AG04449 (cell line): ENCODE measurements at regions not wholly inside any gene's neighbourhood (a gene's known extent, or its start where the extent isn't known, plus 50 kb on each side); places are given as distances from the start of the nearest gene placed in this dataset.
"Not testable (repeated sequence)": the region's sequence is repeated elsewhere in the genome, so short reads cannot be mapped to it uniquely, and the experiment has no call there.

ENCODE experiments used
- CTCF ChIA-PET: fragments of 350-600 bp; formaldehyde crosslinking; extraction: SDS; loops from one replicate; lab custom pipeline; 2021; ENCODE audit warnings: antibody characterized with exemption; lab: Yijun Ruan, JAX
- POLR2A ChIA-PET: fragments of 400-600, 350-600 bp; formaldehyde crosslinking; extraction: SDS; loops from one replicate; lab custom pipeline; 2020; ENCODE audit warnings: antibody characterized with exemption, inconsistent platforms; lab: Yijun Ruan, JAX
- DNase-seq: peaks from one replicate; pipeline ENCODE4 v3.0.0-alpha.2; 2010; ENCODE audit warnings: low read depth, low spot score
- H3K4me3 ChIP-seq: 2 replicates; pipeline ENCODE4 v1.5.1; 2011; ENCODE audit warnings: low read depth, mild to moderate bottlenecking, control low read depth, low read length
- CTCF ChIP-seq: IDR thresholded peaks from one replicate; pipeline ENCODE4 v1.5.1; 2011; ENCODE audit warnings: mild to moderate bottlenecking, moderate library complexity, low read length, control low read depth, inconsistent platforms; ENCODE audit not compliant: insufficient read depth; ENCODE audit errors: missing control alignments

DNA sequence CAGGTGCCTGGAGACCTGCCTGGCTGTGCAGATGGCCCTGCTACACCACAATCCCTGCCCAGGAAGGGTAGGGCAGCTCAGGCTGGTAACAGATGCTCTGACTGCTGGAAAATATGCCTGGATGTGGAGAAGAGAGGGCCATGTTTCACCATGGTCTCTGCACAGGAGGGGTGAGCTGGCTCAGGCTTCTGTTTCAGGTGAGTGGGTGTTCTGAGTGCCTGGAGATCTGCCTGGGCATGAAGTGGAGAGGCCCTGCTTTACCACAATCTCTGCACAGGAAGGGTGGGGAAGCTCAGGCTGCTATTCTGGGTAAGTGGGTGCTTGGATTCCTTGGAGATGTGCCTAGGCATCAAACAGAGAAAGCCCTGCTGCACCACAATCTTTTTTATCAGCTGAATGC, 350.1 kb downstream of the KIF20B start:
- no peak overlapping the region for H3K4me3 ChIP-seq
- ChIA-PET CTCF (no interaction called here), POLR2A (no interaction called here)
- no peak for DNase-seq
- no peak for TF ChIP-seq CTCF

DNA sequence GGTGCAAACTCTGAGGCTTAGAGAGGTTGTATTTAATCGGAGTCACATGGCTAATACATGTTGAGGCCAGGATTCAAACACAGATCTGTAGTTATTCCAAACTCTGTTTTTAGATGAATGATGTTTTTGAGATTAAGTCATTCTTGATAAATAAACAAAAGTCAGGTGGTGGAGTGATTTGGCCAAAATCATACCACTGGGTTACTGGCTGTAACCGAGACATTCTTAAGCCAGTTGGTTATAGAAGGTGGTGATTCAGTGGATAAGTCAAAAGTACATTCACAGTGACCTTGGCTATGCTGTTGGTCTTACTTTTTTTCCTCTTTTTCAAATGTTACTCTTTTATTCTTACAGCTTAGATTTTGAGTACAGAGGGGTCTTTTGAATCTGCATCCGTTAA, 361.4 kb downstream of the KIF20B start:
- no peak for DNase-seq
- POLR2A ChIA-PET, result no interaction called here
- H3K4me3 ChIP-seq, result no peak overlapping the region
- TF ChIP-seq CTCF, result no peak
- CTCF ChIA-PET, result no interaction called here

DNA sequence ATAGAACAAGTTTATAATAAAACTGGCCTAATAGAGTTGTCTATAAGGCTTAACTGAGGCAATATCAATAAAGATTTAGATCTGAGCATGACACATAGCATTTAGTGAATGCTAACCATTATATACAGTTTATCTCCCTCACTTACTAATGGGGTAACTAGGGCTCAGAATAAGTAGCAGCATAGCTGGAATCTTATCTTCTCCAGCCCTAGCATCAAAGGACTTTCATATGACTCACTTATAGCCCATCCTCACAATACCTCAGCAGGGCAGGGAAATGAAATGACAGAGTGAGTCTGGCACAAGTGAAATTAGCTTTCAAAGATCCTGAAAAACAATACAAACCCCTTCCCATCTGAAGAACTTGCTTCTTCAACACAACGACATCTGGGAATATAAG, 362.9 kb downstream of the KIF20B start:
- DNase-seq, result no peak
- TF ChIP-seq CTCF, result no peak
- H3K4me3 ChIP-seq, result no peak overlapping the region
- ChIA-PET CTCF (no interaction called here), POLR2A (no interaction called here)

DNA sequence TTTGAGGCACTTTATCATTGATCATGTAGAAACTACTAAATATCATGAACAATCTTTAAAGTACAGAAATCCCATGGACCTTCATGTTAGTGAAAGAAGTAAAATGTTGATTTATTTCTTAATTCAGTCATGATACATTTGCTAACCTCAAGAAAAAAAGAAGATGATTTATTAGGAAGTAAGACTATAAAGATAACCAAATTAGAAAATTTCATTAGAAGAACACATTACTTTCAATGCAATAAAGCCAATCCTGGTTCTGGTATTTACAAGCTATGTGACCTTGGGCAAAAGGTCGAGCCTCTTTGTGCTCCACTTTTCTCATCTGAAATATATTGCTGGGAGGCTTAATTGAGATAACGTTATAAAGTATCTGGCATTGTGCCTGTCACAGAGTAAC, 365.0 kb downstream of the KIF20B start:
- DNase-seq, result no peak
- ChIA-PET POLR2A (no interaction called here), CTCF (no interaction called here)
- no peak overlapping the region for H3K4me3 ChIP-seq
- no peak for TF ChIP-seq CTCF

DNA sequence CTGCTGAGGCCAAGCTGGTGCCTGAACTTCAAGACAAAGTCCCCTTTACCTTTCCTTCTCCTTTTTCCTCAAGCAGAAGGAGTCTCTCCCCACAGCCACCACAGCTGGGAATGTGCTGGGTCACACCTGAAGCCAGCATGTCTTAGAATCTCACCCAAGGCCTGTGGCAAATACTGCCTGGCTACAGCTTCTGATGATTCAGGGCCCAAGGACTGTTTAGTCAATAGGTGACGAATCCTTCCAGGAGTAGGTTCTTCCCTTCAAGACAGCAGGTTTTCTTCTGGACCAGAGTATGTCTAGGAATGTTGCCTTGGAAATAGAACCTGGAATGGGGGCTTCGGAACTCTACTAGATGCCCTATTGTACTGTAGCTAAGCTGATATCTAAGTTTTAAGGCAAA, 374.6 kb downstream of the KIF20B start:
- H3K4me3 ChIP-seq, result no peak overlapping the region
- no peak for TF ChIP-seq CTCF
- ChIA-PET CTCF (no interaction called here), POLR2A (no interaction called here)
- no peak for DNase-seq

- ChIA-PET CTCF (no interaction called here), POLR2A (no interaction called here)
- TF ChIP-seq CTCF, result no peak
- no peak overlapping the region for H3K4me3 ChIP-seq
- DNase-seq, result no peak
Observed at GRCh38 chr10:90079819-90080218, 378.4 kb downstream of the KIF20B start.

GRCh38 chr10:90086606-90087190, 385.3 kb downstream of the KIF20B start:
- H3K4me3 ChIP-seq, POLR2A ChIA-PET, DNase-seq, CTCF ChIA-PET: not testable (repeated sequence)
